KBM-7 (cell line): ENCODE measurements at regions not wholly inside any gene's neighbourhood (a gene's known extent, or its start where the extent isn't known, plus 50 kb on each side); places are given as distances from the start of the nearest gene placed in this dataset.
"Not testable (repeated sequence)": the region's sequence is repeated elsewhere in the genome, so short reads cannot be mapped to it uniquely, and the experiment has no call there.

ENCODE experiments used
- DNase-seq: peaks from one replicate; pipeline ENCODE4 v3.0.0-alpha.2; 2015
- in situ Hi-C: fragments of 300-500 bp; cut with MboI; formaldehyde crosslinking; loops from 2 replicates; pipeline ENCODE4 v1.14.3; 2020; ENCODE audit warnings: low sequenced_read_pairs, low pct_unique_long_range_greater_than_20kb, mixed read lengths

GRCh38 chr1:29807689-29808088 is 571.4 kb downstream of the PTPRU start:
- DNase-seq, result no peak
- in situ Hi-C loops, result no loop called here

GRCh38 chr1:29806646-29807319 is 570.5 kb downstream of the PTPRU start:
- in situ Hi-C loops, result no loop called here
- no peak for DNase-seq

- DNase-seq, result no peak
- in situ Hi-C loops, result no loop called here
Measured at GRCh38 chr1:29805896-29806160, 569.5 kb downstream of the PTPRU start.

DNA sequence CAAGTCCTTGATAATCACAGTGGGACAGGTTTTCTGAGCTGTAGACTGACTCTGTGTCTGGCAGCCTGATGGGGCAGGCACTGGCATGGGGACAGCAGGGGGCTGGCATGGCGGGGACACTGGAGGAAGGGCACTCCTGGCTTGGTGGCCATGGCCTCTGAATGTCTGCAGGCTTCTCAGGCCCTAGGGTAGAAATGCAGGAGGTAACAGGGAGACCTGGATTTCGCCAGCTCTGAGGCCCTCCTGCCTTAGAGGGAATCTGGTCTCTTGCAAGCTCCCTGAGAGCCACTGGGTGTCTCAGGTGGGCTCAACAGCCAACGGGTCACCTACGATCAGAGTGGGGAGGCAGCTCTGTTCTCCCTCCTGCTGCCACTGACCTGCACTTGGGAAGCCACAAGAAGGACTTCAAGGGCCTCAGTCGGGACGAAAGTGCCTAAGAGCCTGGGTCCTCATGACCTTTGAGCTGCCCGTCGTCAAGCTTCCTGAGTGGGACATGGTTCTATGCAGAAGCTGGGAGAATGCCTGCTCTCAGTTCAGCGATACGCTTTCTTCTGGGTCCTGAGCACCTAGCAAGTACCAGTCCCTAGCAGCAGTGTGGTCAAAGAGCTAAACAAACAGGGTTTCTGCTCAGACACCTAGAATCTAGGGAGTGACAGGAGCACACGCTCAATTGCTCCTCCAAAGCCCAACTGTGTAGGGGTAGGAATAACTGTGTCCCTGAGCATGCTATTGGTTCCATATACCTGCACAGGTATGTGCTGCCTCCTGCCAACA is 569.0 kb downstream of the PTPRU start:
- in situ Hi-C loops, result no loop called here
- no peak for DNase-seq

GRCh38 chr1:29804181-29804899 is 568.0 kb downstream of the PTPRU start:
- in situ Hi-C loops, result no loop called here
- DNase-seq, result no peak

DNA sequence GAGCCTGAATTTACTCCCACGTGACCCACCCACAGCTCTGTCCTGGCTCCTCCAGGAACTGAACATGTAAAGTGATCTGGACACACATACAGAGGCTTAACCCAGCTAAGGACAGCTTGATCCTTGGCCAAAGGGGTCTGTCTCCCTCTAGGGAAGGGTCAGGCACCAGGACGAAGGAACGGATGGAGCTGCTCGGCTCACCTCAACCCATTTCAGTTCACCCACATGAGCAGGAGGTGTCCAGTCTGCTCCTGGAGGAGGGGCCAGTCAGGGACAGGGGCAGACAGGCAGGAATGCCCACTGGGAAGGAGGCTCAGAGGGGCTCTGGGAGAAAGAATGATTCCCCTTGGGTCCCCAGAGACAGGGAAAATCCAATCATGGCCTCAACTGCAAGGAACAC is 567.2 kb downstream of the PTPRU start:
- in situ Hi-C loops, result no loop called here
- no peak for DNase-seq

DNA sequence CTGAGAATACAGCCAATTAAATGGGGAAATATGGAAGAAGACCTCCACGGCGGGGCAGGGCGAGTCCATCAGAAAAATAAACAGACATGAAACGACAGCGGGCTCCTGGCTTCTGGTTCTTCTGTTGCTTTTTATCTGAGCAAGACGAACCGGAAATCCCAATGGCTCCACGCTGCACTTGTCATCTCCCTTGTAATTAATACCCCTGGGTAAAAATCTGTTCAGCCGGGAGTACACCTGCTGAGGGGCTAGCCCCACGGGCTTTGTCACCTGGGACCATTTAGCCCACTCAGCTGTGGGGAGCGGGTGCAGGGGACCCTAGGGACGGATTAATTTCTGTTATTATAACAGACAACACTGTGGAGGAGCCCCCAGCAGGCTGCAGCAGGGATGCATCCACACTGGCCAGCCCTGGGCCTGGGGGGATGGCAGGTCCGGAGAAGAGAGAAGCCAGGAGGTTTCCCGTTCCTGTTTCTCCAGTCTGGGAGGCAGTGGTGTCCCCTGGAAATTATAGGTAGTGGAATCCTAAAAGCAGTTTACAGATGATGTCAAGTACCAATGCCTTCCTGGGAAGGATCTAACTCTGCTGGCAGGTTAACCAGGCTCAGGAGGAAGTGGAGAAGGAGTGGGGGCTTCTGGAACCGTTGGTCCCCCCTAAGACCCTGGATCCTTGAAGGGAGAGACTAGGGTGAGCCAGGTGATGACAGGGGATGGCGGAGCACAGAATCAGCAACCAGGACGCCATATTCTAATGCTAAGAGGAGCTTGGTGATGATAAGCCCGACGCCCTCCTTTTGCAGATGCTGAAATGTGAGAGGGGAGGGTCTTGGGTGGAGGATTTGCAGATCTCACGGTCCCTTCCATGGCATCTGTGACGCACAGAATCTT is 566.1 kb downstream of the PTPRU start:
- in situ Hi-C loops, result no loop called here
- no peak for DNase-seq

- in situ Hi-C loops, result no loop called here
Measured at GRCh38 chr1:29801561-29801973, 565.2 kb downstream of the PTPRU start.

DNA sequence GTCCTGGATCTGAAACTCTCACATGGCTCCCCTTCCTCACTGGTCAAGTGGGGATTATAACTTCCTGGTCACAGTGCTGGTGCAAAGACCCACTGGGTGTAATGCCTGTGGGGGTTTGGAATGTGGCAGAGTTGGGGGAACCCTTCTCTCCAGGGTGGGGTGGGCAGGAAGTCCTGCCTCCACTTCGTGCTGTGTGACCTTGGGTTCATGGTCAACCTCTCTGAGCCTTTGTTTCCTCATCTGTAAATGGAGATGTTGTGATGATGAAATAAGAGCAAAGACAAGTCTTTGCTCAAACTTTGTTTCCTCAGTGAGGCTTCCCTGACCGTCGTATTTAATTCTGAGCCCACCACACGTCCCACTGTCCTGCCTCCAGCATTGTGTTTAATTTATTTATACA is 564.7 kb downstream of the PTPRU start:
- in situ Hi-C loops, result no loop called here
- DNase-seq, result no peak

More at GRCh38 chr1:29801561-29801973, 565.2 kb downstream of the PTPRU start:
- DNase-seq, result no peak

DNA sequence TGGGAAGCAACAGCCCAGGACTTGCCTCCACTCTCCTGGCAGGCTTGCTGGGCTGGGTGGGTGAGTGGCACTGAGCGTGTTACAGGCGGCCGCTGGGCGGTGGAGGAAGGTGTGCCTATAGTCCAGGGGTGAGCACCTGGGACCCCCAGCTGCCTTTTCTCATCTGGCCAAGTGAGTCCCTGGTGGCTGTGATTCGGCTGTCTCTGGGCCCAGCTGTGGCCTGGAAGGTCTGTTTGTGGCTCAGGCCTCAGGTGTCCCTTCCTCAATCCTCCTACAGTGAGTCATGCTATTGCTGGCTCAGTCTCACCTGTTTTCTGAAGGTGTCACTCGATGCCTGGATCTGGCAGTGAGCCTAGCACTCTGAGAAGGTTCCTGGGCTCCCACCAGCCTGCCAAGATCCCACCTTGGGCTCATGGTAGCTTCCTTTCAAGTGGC is 564.2 kb downstream of the PTPRU start:
- in situ Hi-C loops, result no loop called here
- no peak for DNase-seq

DNA sequence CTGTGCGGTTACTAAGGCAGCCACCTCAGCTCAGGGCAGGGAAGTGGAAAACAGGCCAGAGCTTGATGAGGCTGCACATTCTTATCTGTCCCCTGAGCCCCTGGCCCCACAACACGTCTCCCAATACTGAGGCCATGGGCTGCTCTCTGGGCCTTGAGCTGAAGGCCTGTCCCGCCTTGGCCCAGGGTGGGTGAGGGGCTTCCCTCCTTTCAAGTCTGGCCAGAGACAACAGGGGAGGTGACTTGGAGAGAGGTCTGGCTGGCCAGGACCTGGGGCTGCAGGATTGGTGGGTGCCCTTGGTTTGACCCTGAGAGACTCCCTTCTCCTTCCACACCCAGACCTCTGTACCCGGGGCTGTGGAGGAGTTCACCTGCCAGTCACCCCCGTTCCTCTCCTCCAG is 563.8 kb downstream of the PTPRU start:
- no peak for DNase-seq
- in situ Hi-C loops, result no loop called here

DNA sequence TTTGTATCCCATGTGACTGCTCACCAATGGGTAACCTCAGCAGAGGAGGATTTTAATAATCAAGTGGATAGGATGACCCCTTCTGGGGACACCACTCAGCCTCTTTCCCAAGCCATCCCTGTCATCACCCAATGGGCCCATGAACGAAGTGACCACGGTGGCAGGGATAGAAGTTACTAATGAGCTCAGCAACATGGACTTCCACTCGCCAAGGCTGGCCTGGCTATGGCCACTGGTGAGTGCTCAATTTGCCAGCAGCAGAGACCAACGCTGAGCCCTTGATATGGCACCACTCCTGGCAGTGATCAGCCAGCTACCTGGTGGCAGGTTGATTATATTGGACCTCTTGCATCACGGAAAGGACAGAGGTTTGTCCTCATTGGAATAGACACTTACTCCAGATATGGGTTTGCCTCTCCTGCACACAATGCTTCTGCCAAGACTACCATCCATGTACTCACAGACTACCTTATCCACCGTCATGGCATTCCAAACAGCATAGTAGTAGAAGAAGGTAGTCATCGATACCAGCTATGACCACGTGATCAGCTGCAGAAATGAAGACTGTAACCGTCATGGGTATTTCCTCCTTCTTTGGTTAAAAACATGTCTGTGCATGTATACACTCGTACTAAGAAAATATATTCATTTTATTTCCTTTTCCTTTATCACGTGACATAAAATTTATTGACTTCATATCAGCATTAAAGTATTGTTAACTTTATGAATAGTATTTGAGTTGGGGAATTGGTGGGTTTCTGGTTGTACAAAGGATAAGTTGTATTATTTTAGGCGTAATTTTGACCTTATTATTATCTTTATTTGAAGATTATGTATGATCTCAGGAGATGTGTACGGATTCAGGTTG is 562.6 kb downstream of the PTPRU start:
- in situ Hi-C loops, result no loop called here
- DNase-seq, result no peak

DNA sequence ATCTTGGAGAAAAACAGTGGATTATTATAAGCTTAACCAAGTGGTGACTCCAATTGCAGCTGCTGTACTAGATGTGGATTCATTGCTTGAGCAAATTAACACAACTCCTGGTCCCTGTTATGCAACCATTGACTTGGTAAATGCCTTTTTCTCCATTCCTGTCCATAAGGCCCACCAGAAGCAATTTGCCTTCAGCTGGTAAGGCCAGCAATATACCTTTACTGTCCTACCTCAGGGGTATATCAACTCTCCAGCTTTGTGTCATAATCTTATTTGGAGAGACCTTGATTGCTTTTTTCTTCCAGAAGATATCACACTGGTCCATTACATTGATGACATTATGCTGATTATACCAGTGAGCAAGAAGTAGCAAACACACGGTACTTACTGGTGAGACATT is 560.8 kb downstream of the PTPRU start:
- DNase-seq, in situ Hi-C loops: not testable (repeated sequence)

- DNase-seq, in situ Hi-C loops: not testable (repeated sequence)
Measured at GRCh38 chr1:29795965-29796364, 559.6 kb downstream of the PTPRU start.

- in situ Hi-C loops, result no loop called here
Measured at GRCh38 chr1:29793653-29794348, 557.5 kb downstream of the PTPRU start.

DNA sequence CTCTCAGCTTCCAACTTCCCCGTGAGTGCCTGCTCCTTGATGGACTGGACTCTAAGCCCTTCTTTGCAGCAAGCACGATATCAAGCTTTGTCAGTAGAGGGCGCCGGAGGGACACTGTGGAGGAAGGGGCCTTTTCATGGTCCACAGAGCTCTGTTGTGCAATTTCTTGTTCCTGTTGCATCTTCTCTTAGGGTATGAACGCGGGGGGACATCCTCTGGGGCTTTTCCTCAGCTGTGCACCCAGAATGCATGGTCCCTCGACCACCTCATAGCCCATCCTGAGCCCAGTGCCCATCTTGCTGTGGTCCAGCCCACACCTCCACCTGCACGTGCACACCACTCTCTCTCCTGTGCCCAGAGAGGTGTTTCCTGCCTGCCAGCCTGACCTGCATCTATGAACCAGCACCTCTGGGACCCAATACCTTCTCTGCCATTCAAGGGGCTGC is 556.8 kb downstream of the PTPRU start:
- in situ Hi-C loops, result no loop called here
- peak; percentile 90 for DNase-seq

More at GRCh38 chr1:29793653-29794348, 557.5 kb downstream of the PTPRU start:
- DNase-seq, result no peak

DNA sequence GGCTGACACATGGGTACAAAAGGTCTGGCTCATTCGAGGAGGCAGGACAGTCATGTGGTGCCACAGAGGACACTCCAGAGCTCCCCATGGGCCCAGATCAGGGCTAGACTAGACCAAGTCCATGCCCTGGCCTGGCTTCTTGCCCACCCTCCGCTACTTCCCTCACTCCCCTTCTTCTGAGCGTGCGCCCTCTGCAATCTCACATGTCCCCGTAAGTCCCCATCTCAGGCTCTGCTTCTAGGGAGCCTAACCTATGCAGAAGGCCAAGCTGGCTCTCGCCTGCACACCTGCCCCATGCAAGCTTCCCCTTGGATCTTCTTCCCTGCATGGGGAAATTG is 553.6 kb downstream of the PTPRU start:
- in situ Hi-C loops, result no loop called here
- no peak for DNase-seq
